ENCODE measurements at regions not wholly inside any gene's neighbourhood (a gene's known extent, or its start where the extent isn't known, plus 50 kb on each side); places are given as distances from the start of the nearest gene placed in this dataset.

DNA sequence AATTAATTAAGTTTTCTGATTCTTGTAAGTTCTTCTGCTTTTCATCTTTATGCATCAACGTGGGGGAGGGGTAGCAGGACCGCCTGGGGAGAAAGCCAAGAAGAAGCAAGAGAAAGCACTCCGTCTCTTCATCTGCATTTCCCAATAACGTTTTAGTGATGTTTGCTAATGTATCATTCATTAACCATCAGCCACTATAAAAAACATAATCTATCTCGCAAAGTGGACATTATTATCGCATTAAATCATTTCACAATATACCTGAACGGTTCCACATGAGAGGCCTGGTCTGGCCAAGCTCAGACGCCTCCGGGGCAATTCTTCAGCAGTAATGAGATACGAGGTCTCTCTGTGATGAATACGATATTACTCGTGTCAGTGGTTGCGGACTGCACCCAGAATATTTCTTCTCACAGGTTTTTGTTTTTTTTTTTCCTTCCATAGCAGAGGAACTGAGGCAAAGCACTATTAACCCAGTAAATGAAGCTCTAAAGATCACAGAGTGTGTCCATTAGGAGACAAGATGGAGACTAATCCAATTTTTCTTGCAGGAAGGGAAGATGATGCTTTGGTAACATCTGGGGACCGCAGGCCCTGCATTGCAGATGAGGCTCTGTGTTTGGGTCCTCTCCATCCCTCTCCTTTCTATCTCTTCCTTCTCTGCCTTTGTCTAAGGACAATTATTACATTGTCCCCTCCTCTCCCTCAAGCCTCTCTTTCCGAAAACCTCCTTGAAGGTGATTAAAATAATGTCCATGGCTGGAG is 156.1 kb downstream of the SLC35B3 start:
- H3K9me3 ChIP-seq = no peaks in the 10 kb centered on the region
- no peak for DNase-seq
- H3K36me3 ChIP-seq = no peaks in the 10 kb centered on the region
- no peak overlapping the region for H3K27ac ChIP-seq
- 31 to 68% methylated on average over 15 of the region's 15 CpGs for WGBS, 2 donors
- intact Hi-C loops (cut with DNase I) = no loop called here
- H3K27me3 ChIP-seq = no peaks in the 10 kb centered on the region
- H3K4me1 ChIP-seq = no peaks in the 10 kb centered on the region
- H3K4me3 ChIP-seq = no peak overlapping the region
- TF ChIP-seq POLR2A (IDR thresholded peaks at IDR 0.05) (no peak), POLR2AphosphoS5 (IDR thresholded peaks at IDR 0.05) (no peak), EP300 (IDR thresholded peaks at IDR 0.05) (no peak)
- TF ChIP-seq, protein P1, sequence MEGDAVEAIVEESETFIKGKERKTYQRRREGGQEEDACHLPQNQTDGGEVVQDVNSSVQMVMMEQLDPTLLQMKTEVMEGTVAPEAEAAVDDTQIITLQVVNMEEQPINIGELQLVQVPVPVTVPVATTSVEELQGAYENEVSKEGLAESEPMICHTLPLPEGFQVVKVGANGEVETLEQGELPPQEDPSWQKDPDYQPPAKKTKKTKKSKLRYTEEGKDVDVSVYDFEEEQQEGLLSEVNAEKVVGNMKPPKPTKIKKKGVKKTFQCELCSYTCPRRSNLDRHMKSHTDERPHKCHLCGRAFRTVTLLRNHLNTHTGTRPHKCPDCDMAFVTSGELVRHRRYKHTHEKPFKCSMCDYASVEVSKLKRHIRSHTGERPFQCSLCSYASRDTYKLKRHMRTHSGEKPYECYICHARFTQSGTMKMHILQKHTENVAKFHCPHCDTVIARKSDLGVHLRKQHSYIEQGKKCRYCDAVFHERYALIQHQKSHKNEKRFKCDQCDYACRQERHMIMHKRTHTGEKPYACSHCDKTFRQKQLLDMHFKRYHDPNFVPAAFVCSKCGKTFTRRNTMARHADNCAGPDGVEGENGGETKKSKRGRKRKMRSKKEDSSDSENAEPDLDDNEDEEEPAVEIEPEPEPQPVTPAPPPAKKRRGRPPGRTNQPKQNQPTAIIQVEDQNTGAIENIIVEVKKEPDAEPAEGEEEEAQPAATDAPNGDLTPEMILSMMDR (IDR thresholded peaks at IDR 0.05) = no peak

DNA sequence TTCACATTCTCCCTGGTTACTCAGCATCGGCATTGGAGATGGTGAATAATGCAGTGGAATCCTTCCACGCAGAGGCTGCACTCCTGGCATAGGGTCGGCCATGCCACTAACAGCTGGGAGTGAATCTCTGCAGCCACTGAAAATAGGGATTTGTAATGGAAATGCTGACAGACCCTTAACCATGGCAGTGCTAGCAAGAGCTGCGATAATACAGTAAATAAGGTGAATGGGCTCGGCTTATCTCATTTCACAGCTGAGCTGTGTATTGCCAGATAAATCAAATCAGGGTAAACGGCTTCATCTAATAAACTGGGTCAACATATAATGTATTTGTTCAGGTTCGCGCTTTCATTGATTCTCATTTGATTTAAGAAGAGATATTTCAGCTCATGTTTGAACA is 156.8 kb downstream of the SLC35B3 start:
- TF ChIP-seq POLR2AphosphoS5 (IDR thresholded peaks at IDR 0.05) (no peak), EP300 (IDR thresholded peaks at IDR 0.05) (no peak), POLR2A (IDR thresholded peaks at IDR 0.05) (no peak)
- TF ChIP-seq, protein P1 (IDR thresholded peaks at IDR 0.05) = no peak
- 39 to 74% methylated on average over 8 of the region's 8 CpGs for WGBS, 2 donors
- intact Hi-C loops (cut with DNase I) = no loop called here

DNA sequence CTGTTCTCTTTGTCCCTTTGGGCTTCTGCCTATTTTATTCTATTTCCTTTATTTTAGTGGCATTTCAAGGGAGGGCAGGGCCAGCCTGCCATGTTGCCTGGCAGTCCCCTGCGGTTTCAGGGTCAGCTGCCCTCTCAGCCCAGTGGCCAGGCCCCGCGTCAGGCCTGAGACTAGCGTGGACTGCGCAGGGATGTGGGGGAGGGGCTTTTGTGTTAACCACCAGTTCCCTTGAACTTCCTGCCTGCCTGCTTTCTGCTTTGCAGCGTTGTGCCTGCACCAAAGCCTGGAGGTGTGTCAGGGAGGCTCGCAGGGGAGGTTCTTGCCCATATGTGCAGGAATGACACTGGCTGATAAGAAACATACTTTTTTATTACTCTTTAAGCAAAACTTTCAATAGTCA is 157.6 kb downstream of the SLC35B3 start:
- Histone ChIP-seq H3K4me3 (no peak overlapping the region), H3K27me3 (no peaks in the 10 kb centered on the region), H3K27ac (no peak overlapping the region), H3K9me3 (no peaks in the 10 kb centered on the region), H3K4me1 (no peaks in the 10 kb centered on the region), H3K36me3 (no peaks in the 10 kb centered on the region)
- intact Hi-C loops (cut with DNase I) = no loop called here
- TF ChIP-seq POLR2A (IDR thresholded peaks at IDR 0.05) (no peak), EP300 (IDR thresholded peaks at IDR 0.05) (no peak), POLR2AphosphoS5 (IDR thresholded peaks at IDR 0.05) (no peak)
- TF ChIP-seq, protein P1 (IDR thresholded peaks at IDR 0.05) = no peak
- DNase-seq = no peak
- 39 to 75% methylated on average over 7 of the region's 7 CpGs for WGBS, 2 donors

More for the DNA sequence above, 156.8 kb downstream of the SLC35B3 start:
- Histone ChIP-seq H3K4me3 (no peak overlapping the region), H3K36me3 (no peaks in the 10 kb centered on the region), H3K4me1 (no peaks in the 10 kb centered on the region), H3K27me3 (no peaks in the 10 kb centered on the region), H3K27ac (no peak overlapping the region), H3K9me3 (no peaks in the 10 kb centered on the region)
- DNase-seq = no peak

DNA sequence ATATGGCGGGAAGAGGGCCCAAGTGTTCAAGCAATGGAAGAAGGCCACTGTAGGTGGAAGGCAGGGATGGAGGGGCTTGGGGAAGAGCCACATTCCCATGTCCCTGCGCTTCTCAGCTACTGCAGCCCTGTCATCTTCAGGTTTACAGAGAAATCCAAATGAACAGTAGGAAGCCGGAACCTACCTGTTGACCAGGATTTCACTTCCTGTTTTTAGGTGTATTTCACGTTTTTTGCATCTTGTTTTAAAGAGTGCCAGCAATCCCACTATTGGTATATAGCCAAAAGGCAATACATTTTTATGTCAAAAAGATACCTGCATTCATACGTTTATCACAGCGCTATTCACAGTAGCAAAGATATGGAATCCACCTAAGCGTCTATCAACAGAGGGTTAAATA is 159.2 kb downstream of the SLC35B3 start:
- no peak for DNase-seq
- intact Hi-C loops (cut with DNase I) = no loop called here
- H3K27me3 ChIP-seq = no peaks in the 10 kb centered on the region
- WGBS, 2 donors = 88 to 89% methylated on average over 7 of the region's 7 CpGs
- TF ChIP-seq, protein P1 (IDR thresholded peaks at IDR 0.05) = no peak
- TF ChIP-seq POLR2AphosphoS5 (IDR thresholded peaks at IDR 0.05) = no peak
- no peak for TF ChIP-seq EP300 (IDR thresholded peaks at IDR 0.05)
- H3K27ac ChIP-seq = no peak overlapping the region
- no peaks in the 10 kb centered on the region for H3K9me3 ChIP-seq
- H3K36me3 ChIP-seq = no peaks in the 10 kb centered on the region
- no peaks in the 10 kb centered on the region for H3K4me1 ChIP-seq
- no peak overlapping the region for H3K4me3 ChIP-seq

DNA sequence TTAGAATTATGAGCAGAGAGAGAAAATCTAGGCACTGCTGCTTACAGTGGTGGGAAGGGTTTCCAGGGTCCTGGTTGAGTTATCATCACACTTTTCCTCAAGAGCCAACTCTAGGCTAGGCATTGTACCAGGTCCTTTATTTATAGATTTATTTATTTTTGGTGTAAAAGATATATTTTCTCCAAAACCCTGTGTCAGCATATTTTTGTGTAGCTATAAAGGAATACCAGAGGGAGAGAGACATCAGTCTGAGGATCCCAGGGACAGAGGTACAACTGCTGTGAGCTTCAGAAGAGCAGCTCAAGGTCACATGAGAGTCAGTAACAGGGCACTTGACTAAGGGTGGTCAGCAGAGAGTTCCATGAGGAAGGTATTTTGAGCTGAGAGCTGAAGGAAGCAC is 159.7 kb downstream of the SLC35B3 start:
- Histone ChIP-seq H3K9me3 (no peaks in the 10 kb centered on the region), H3K4me1 (no peaks in the 10 kb centered on the region), H3K36me3 (no peaks in the 10 kb centered on the region), H3K4me3 (no peak overlapping the region), H3K27ac (no peak overlapping the region), H3K27me3 (no peaks in the 10 kb centered on the region)
- DNase-seq = no peak
- TF ChIP-seq EP300 (IDR thresholded peaks at IDR 0.05) (no peak), POLR2AphosphoS5 (IDR thresholded peaks at IDR 0.05) (no peak), POLR2A (IDR thresholded peaks at IDR 0.05) (no peak)
- TF ChIP-seq, protein P1 (IDR thresholded peaks at IDR 0.05) = no peak
- intact Hi-C loops (cut with DNase I) = no loop called here
